Cerebellar cortex (tissue), 1 donor: ENCODE measurements at regions not wholly inside any gene's neighbourhood (a gene's known extent, or its start where the extent isn't known, plus 50 kb on each side); places are given as distances from the start of the nearest gene placed in this dataset.
A peak's percentile ranks its signal among the peaks of the same experiment; 100 is the strongest.

ENCODE experiments used
- DNase-seq: peaks from one replicate; pipeline ENCODE4 v3.0.0-alpha.2; 2015; ENCODE audit warnings: low spot score

- no peak for DNase-seq
Observed at GRCh38 chr20:54272901-54273488, 65.1 kb downstream of the PFDN4 start.

GRCh38 chr20:54275359-54276111 lies 67.6 kb downstream of the PFDN4 start:
- DNase-seq: no peak

DNA sequence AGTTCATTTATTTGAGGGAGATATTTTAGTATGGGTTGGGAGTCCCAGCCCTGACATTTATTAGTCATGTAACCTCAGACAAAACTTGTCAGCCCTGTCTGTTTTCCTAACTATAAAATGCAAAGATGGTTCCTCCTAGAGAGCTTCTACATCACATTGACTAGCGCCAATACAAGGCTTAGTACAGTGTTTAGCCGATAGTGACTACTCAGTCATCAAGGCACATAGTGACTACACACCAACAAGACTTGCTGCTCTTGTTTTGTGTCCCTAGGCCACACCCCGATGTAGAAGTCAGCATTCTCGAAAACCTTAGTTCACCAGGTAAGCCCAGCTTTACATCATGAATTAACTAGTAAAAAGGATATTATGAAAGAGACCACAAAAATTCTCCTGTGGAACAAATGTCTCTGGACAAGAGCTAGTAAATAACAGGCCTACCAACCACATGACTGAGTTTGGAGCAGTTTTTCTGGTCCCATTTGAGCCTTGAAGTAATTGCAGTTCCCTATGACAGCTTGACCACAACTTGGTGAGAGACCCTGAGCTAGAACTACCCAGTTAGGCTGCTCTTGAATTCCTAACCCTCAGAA lies 68.8 kb downstream of the PFDN4 start:
- DNase-seq: no peak

- no peak for DNase-seq
Observed at GRCh38 chr20:54278262-54278661, 70.4 kb downstream of the PFDN4 start.

GRCh38 chr20:54282625-54283024 lies 74.7 kb downstream of the PFDN4 start:
- DNase-seq: no peak

DNA sequence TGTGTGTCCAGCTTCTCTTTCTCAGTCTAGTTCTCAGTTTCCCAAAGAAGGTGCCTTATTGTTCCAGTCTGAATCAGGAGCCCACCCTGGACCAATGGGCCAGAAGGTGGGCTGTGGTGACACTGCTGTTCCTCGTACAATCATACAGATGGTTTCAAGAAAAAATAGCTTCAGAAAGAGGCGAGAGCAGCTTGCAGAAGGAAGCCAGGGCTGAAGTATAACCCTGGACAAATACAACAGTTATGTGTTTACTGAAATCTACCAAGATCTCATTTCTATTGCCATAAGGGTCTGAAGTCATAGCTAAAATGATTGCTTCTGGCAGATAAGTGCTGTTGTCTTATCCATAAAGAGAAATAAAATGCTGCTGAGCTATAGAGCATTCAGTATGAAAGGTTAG lies 75.4 kb downstream of the PFDN4 start:
- no peak for DNase-seq

DNA sequence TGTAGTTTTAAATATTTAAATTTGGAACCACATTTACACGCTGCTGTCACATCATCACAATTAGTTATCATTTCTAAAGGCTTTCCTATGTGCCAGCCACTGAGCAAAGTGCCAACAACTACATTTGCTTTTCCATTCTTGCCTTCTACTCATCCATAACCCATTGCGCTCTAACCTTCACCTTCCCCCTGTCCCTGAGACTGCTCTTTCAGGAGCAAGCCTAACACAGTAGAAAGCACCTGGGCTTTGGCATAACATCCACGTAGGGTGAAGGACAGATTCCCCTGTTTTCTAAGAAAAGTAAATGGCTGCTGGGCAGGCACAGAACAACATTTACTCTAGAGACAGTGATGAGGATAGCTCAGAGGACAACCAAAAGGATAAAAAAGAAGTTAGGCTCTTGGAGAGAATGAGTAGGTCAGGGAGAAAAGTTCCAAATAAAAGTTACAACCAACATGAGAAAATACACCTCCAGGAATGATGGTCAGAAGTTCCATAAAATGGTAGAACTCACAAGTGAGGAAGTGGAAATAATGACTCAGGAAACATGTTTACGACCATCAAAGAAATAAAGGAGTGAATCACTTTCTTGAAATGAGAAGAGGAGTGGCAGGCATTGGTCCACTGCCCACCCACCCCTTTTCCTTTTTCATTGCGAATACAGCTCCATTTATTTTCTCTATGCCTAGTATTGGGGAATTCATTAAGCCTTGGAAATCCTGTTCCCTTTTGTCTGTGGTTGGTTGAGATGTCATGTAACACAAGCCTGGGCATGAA lies 77.2 kb downstream of the PFDN4 start:
- DNase-seq: no peak

GRCh38 chr20:54290636-54291035 lies 82.7 kb downstream of the PFDN4 start:
- no peak for DNase-seq

DNA sequence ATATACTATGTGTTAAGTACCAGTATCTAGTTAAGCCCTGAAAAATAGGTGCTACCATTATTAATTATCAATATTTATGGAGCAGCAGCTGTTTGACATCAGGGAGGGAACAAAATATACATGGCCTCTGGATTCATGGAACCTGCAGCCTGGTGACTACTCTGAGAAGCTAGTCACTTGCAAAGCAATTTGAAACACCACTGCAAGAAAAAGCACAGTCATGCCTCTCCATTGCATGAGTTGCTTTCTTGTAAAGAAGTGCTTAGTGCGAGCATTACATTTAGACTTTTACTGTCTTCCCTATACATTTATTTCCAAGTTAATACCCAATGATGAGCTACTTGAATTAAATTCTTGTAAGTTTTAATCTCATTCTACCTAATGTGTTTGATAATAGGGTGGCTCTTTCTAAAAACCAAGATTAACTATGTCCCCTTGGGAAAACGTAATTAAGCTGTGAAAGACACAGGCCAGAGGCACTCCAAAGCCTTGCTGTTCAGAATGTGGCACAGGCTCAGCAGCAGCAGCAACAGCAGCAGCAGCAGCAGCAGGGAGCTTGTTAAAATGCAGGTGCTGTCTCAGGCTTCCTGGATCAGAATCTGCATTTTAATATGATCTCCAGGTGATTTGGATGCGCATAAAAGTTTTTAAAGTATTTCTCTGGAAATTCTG lies 83.6 kb downstream of the PFDN4 start:
- no peak for DNase-seq

DNA sequence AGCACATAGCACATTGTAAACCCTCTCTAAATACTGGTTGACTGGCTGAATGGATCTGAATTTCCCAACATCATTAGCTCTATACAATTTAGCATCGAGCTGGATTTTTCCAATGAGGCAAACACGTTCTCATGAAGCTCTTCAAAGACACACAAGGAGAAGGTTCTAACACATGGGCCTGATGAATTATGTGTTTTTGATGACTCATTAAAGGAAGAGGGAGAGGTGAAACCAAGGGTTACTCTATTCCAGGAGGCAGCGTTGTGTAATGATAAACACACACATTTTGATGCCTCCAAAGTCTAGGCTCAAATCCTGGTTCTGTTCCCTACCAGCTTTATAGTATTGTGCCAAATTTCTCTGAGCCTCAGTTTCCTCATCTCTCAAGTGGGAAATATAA lies 84.3 kb downstream of the PFDN4 start:
- no peak for DNase-seq

GRCh38 chr20:54293526-54293925 lies 85.6 kb downstream of the PFDN4 start:
- peak; percentile 2 for DNase-seq

GRCh38 chr20:54294094-54294493 lies 86.2 kb downstream of the PFDN4 start:
- no peak for DNase-seq

DNA sequence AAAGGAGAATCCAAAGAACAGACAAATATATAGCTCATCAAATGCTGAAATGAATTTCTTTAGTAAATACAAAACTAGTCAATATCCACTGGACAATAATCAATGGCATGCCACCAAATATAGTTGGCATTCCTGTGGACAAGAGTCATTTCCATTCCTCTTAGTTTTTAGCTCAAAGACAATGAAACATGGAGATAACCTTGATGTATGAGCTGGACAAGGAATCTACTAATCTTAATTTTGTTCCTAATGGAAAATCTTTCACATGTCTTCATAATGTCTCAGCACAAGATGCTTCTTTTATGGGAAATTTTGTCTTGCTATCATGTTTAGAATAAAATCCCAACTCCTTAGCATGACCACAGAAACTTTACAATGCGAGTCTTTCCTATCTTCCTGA lies 87.8 kb downstream of the PFDN4 start:
- no peak for DNase-seq

GRCh38 chr20:54305421-54305820 lies 97.5 kb downstream of the PFDN4 start:
- DNase-seq: no peak

DNA sequence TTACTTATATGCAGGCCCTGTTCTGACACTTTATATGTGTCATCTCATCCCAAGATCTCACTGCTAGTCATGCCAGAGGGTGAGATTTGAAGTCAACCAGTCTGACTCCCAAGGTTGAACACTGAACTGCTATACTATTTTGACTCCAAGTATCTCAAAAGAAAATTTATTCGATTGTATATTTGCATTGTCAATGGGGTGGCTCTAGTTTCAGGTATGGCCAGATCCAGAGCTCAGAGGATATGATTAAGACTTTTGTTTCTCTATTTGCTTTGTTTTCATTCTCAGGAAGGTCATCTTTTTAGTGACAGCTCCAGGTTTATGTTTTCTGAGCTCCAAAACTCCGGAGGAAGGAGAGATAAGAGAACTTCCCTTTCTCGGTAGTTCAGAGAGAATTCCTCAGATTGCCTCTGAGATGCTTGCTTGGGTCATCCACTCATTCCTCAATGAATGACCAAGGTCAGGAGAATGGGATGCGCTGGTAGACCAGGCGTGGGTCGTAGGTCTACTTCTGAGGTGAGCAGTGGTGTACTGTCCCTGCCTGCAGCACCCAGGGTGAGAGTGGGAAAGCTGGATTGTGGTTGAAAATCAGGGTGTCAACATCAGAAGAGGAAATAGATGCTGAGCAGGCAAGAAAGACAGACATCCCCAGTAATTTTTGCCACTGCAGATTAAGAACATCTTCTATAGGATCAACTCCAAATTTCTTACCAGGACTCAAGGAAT lies 99.3 kb downstream of the PFDN4 start:
- no peak for DNase-seq

DNA sequence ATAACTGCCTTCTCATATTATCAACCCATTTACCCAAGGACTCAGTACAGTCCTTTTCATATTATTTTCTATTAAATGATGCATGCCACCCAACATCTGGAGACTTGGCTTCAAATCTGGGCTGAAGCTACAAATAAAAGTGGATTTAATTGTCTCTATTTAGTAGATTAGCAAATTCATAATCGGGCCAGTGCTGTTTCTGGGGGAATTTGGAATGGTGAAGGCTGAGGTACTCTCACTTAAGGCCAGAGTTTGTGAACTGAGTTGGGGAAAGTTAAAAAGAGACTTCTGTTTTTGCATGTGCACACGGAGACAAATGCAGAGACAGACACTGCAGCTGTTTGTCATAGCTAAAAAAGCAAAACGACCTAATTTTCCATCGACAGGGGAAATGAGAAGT lies 100.9 kb downstream of the PFDN4 start:
- no peak for DNase-seq

DNA sequence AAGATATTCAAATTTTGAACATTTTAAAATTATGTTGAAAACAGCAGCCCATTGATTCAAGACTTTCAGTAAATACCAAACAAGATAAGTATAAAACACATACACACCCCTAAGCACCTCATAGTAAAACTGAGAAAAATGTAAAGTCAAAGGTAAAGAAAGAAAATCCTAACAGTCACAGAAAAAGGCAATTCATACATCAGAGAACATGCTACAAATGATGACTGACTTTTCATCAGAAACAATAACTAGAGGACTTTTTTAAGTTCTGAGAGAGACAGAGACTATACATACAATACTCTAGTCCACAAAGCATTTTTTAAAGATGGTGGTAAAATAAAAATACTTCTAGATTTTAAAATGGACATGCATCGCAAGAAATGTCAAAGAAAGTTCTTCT lies 111.0 kb downstream of the PFDN4 start:
- DNase-seq: no peak

- no peak for DNase-seq
Observed at GRCh38 chr20:54320148-54320607, 112.3 kb downstream of the PFDN4 start.

GRCh38 chr20:54321352-54322087 lies 113.6 kb downstream of the PFDN4 start:
- no peak for DNase-seq

GRCh38 chr20:54323227-54323734 lies 115.4 kb downstream of the PFDN4 start:
- peak; percentile 10 for DNase-seq
